Neural cell (in vitro differentiated cells): ENCODE measurements at regions not wholly inside any gene's neighbourhood (a gene's known extent, or its start where the extent isn't known, plus 50 kb on each side); places are given as distances from the start of the nearest gene placed in this dataset.

Source experiments
- EZH2 ChIP-seq: fragments of 200-600, 300-800 bp; shearing (Covaris generic), sonication (generic); IDR thresholded peaks from 2 replicates; pipeline ENCODE4 v1.6.1; 2014; ENCODE audit warnings: antibody characterized with exemption, low read length, borderline replicate concordance, mild to moderate bottlenecking; ENCODE audit not compliant: insufficient read depth, poor library complexity, severe bottlenecking
- MXI1 ChIP-seq: fragments of 450-650 bp; conservative IDR thresholded peaks from 2 replicates; pipeline ENCODE4 v1.6.1; 2014; ENCODE audit warnings: antibody characterized with exemption, mild to moderate bottlenecking; ENCODE audit not compliant: poor library complexity, severe bottlenecking
- POLR2AphosphoS5 ChIP-seq: IDR thresholded peaks from 2 replicates; pipeline ENCODE4 v1.6.1; 2012
- RAD21 ChIP-seq: fragments of 450-650 bp; conservative IDR thresholded peaks from 2 replicates; pipeline ENCODE4 v1.6.1; 2014; ENCODE audit warnings: antibody characterized with exemption, mild to moderate bottlenecking, moderate library complexity
- TAF1 ChIP-seq: IDR thresholded peaks from 2 replicates; pipeline ENCODE4 v1.6.1; 2012; ENCODE audit warnings: low read depth
- TF ChIP-seq, protein P1 (sequence below): fragments of 450-650 bp; IDR thresholded peaks from 2 replicates; pipeline ENCODE4 v1.5.1; 2014; ENCODE audit warnings: antibody characterized with exemption, mild to moderate bottlenecking, moderate library complexity; ENCODE audit not compliant: poor library complexity, severe bottlenecking
- TF ChIP-seq, protein P2 (sequence below): IDR thresholded peaks from 2 replicates; pipeline ENCODE4 v1.6.1; 2012; ENCODE audit warnings: borderline replicate concordance

DNA sequence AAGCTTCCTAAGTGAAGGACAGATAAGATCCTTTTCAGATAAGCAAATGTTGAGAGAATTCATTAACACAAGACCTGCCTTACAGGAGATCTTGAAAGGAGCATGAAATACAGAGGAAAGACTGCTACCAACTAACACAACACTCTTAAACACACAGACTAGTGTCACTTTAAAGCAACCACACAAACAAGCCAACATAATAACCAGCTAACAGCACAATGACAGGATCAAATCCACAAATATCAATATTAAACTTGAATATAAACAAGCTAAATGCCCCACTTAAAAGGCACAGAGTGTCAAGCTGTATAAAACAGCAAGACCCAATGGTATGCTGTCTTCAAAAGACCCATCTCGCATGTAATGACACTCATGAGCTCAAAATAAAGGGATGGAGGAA, 70.8 kb upstream of the HMGXB4 start:
- TF ChIP-seq, protein P1, sequence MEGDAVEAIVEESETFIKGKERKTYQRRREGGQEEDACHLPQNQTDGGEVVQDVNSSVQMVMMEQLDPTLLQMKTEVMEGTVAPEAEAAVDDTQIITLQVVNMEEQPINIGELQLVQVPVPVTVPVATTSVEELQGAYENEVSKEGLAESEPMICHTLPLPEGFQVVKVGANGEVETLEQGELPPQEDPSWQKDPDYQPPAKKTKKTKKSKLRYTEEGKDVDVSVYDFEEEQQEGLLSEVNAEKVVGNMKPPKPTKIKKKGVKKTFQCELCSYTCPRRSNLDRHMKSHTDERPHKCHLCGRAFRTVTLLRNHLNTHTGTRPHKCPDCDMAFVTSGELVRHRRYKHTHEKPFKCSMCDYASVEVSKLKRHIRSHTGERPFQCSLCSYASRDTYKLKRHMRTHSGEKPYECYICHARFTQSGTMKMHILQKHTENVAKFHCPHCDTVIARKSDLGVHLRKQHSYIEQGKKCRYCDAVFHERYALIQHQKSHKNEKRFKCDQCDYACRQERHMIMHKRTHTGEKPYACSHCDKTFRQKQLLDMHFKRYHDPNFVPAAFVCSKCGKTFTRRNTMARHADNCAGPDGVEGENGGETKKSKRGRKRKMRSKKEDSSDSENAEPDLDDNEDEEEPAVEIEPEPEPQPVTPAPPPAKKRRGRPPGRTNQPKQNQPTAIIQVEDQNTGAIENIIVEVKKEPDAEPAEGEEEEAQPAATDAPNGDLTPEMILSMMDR = no peak
- TF ChIP-seq TAF1 (no peak), POLR2AphosphoS5 (no peak), EZH2 (no peak), MXI1 (no peak), RAD21 (no peak)
- TF ChIP-seq, protein P2, sequence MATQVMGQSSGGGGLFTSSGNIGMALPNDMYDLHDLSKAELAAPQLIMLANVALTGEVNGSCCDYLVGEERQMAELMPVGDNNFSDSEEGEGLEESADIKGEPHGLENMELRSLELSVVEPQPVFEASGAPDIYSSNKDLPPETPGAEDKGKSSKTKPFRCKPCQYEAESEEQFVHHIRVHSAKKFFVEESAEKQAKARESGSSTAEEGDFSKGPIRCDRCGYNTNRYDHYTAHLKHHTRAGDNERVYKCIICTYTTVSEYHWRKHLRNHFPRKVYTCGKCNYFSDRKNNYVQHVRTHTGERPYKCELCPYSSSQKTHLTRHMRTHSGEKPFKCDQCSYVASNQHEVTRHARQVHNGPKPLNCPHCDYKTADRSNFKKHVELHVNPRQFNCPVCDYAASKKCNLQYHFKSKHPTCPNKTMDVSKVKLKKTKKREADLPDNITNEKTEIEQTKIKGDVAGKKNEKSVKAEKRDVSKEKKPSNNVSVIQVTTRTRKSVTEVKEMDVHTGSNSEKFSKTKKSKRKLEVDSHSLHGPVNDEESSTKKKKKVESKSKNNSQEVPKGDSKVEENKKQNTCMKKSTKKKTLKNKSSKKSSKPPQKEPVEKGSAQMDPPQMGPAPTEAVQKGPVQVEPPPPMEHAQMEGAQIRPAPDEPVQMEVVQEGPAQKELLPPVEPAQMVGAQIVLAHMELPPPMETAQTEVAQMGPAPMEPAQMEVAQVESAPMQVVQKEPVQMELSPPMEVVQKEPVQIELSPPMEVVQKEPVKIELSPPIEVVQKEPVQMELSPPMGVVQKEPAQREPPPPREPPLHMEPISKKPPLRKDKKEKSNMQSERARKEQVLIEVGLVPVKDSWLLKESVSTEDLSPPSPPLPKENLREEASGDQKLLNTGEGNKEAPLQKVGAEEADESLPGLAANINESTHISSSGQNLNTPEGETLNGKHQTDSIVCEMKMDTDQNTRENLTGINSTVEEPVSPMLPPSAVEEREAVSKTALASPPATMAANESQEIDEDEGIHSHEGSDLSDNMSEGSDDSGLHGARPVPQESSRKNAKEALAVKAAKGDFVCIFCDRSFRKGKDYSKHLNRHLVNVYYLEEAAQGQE = no peak
